Activated CD8-positive, alpha-beta memory T cell treated with anti-CD3 and anti-CD28 coated beads, Interleukin-2, amount 50 U/mL, for 24 hours (primary cell): ENCODE measurements at regions not wholly inside any gene's neighbourhood (a gene's known extent, or its start where the extent isn't known, plus 50 kb on each side); places are given as distances from the start of the nearest gene placed in this dataset.
"Not testable (repeated sequence)": the region's sequence is repeated elsewhere in the genome, so short reads cannot be mapped to it uniquely, and the experiment has no call there.

Experiments
- DNase-seq: peaks from one replicate; pipeline ENCODE4 v3.0.0-alpha.2; 2020; ENCODE audit errors: extremely low read depth

DNA sequence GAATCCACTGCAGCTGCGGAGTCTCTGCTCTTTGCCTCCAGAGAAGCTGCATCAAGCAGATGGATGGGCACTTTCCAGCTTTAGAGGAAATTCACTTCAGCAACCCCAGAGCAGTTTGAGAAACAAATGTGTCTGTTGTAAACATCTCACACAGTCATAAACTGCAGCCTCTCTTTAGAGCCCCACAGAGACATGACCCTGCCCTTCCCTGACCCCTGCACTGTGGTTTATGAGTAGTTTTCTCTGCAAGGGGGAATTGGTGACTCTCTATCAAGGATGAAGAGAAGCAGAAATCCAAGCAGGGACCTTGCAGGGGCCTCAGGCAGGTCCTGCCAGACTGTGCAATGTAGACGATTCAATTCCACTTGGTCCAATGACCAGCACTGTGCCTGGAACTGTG lies 160.2 kb downstream of the SH2D4B start:
- no peak for DNase-seq

DNA sequence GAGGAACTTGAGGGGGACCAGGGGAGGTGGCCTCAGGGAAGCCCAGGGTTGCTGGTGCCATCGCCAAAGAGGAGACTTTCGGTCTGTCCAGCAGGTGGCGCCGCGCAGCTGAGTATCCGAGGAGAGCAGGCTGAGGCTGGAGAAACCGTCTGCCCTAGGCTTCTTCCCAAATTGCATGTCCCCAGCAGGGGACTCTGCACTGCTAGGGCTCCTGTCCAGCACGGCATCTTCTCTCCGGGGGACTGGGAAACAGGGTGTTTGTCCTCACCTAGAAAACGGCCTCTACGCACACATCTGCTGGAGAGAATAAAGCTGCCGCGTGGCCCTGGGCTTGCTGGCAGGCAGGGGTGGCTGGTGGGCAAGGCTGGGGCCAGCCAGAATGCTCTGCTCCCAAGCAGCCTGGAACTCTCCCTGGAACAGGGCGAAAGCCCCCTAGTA lies 161.9 kb downstream of the SH2D4B start:
- peak; percentile 18 for DNase-seq

DNA sequence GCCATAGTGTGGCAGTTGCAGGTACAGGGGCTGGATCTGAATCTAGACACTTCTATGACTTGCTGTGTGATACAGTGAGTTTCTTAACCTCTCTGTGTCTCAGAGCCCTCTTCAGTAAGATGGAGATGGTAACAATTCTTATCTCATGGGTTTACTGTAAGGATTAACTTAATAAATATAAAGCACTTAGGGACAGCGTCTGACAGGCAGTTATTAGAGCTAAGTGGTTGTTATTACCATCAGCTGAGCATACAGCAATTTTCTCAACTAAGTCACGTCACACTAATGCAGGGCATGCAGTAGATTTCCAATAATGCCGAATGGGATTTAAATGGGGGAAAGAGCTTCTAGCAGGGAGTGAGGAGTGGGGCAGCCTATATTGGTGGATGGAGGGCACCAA lies 162.6 kb downstream of the SH2D4B start:
- no peak for DNase-seq

DNA sequence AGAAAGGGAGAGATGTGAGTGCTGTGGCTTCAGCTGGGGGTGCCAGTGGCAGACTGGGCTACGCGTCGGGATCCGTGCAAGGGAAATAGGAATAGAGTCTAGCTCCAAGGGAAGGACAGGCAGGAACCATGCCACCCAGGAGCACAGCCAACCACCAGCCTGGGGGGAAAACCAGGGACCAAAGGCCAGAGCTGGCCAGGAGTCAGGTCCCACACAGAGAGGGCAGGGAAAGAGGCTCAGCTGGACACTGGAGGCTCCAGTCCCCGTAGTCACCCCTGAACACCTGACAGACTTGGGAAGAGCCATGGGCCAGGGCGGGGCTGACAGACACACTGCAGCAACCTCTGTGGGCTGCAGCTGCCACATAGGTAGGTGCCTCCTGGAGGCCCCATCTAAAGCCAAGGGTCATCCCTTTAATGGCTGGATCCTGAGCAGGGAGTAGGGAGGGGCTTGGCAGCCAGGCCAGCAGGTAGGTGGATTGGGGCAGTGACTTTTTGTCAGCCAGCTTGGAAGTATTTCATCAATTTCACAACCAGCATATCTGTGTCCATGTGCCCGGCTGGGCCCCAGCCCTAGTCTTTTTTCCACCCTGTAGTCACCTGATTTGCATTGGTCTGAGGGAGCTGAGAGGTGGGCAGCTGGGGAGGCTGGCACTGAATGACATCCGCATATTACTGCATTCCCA lies 163.2 kb downstream of the SH2D4B start:
- no peak for DNase-seq

- no peak for DNase-seq
These were observed 164.0 kb downstream of the SH2D4B start for GRCh38 chr10:80701706-80702105.

DNA sequence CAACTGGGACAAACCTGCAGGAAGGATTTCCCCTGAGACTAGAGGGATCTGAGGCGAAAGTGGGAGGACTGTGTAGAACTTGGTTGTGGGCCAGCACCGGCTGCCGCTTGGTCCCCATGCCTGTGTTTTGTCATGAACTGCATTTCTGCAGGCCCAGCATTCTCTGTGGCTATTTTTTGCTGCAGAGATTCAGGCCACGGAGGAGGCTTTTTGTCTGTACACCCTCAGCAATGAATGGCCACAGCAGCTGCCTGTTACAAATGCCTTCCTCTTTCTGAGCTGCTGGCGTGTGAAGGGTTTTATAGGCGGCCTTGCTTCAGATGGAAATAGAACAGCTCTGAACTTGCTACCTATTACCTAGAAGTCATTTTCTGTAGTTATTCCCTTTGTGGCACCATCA lies 164.4 kb downstream of the SH2D4B start:
- no peak for DNase-seq

DNA sequence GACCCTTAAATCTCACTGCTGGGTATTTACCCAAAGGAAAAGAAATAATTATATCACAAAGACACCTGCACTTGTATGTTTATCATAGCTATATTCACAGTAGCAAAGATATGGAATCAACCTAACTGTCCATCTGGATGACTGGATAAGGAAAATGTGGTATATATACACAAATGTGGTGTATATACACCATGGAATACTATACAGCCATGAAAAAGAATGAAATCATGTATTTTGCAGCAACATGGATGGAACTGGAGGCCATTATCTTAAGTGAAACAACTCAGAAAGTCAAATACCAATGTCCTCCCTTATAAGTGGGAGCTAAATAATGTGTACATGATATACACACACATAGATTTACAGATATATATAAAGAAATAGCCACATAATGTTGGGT lies 168.2 kb downstream of the SH2D4B start:
- no peak for DNase-seq

DNA sequence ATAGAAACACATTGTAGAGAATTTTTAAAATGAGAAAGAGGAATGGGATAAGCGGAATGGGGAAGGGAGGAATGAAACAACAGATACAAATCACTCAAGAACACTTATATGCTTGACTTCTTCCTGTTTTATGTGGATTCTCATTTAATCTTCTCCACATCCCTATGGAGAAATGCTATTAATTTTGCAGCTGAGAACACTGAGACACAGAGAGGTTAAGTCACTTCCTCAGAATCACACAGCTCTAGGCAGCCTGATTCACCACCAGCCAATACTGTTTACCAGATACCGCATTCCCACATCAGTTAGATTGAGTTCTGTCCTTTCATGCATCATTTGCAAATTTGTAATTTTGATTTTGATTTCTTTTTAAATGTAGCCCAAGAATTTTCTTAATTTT lies 170.5 kb downstream of the SH2D4B start:
- DNase-seq, result no peak

DNA sequence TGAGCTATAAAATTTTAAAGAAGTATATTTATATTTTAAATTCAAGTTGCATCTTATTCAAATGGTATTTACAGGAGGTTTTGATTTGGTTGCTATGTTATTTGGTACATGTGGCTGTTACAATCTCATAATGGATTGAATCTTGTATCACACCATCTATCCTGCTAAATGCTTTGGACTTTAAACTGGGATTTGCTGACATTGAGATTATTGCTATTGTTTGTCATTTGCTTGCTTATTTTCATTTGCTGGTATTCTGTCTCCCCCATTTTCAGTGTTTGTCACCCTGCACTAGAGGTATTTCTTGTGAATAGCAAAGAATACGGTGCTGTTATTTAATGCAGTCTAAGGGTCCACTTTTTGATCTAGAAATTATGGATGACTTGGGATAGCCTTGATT lies 171.1 kb downstream of the SH2D4B start:
- DNase-seq, result no peak

GRCh38 chr10:80709866-80710265 lies 172.2 kb downstream of the SH2D4B start:
- no peak for DNase-seq

- DNase-seq, result no peak
These were observed 175.8 kb downstream of the SH2D4B start for GRCh38 chr10:80713398-80713928.

GRCh38 chr10:80714566-80714965 lies 176.9 kb downstream of the SH2D4B start:
- no peak for DNase-seq

DNA sequence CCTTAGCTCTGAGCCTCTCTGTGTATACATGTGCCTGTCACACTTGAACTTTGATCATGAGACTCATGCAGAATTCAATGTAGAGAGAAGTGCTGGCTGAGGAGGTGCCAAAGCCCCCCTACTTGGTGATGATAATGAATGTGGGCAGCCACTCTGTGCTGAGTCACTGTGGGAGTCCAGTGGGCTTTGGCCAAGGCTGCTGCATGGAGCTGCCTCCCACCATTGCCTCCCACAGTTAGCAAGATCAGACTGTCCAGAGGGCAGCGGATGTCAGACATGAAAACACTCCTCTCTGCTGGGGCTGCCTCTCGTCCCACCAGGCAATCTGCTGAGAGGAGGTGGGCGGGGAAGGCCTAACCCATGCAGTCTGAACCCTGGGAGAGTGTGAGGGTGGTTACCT lies 180.3 kb downstream of the SH2D4B start:
- no peak for DNase-seq

DNA sequence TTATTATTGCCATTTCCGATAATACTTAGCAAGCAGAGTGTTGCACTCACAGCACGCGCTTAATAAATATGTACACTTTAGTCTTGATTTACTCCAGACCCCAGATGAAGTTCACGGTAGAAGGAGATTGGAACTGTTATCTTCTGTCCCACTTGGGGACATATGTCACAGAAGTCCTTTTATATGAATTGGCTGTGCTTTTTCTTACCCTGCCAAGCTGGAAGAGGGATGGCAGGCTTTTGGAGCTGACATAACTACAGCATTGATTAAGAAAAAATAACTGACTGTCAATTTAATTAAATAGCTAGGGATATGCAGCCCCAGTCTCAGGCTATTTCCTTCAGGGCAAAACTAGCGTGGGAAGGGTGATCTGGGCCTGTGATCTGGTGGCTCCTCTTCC lies 182.2 kb downstream of the SH2D4B start:
- DNase-seq, result no peak

GRCh38 chr10:80720549-80720948 lies 182.8 kb downstream of the SH2D4B start:
- DNase-seq, result no peak

DNA sequence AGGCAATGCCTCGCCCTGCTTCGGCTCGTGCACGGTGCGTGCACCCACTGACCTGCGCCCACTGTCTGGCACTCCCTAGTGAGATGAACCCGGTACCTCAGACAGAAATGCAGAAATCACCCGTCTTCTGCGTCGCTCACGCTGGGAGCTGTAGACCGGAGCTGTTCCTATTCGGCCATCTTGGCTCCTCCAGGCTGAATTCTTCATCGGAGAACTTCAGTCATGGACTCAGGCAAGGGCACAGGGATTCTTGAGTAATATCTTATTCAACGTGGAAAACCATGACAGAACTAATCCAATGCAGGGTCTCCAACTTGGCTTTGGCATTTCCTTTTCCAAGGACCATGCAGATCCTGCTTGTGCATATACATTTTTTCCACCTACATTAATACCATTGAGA lies 190.7 kb downstream of the SH2D4B start:
- DNase-seq, result not testable (repeated sequence)

GRCh38 chr10:80729896-80730295 lies 192.2 kb downstream of the SH2D4B start:
- DNase-seq, result no peak

GRCh38 chr10:80730522-80730921 lies 192.8 kb downstream of the SH2D4B start:
- DNase-seq, result no peak

DNA sequence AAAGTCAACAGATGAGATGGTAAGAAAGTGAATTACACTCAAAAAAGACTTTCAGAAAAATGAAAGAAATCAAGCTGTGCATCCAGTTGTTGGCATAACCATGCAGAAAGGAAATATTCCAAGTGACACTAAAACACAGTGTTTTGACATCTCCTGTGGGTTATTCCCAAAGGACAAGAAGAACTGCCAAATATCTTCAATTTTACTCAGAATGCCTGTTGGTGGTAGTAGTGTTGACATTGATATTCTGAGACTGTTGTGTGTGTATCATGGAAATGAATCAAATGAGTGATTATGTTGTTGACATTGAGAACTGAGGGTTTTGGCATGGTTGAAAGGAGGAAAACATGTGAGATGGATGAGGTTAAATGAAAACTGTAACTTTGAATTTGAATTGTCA lies 196.9 kb downstream of the SH2D4B start:
- DNase-seq, result no peak

- DNase-seq, result no peak
These were observed 199.5 kb downstream of the SH2D4B start for GRCh38 chr10:80737209-80737608.

- no peak for DNase-seq
These were observed 201.6 kb downstream of the SH2D4B start for GRCh38 chr10:80739328-80739727.

GRCh38 chr10:80739963-80740715 lies 202.4 kb downstream of the SH2D4B start:
- no peak for DNase-seq

DNA sequence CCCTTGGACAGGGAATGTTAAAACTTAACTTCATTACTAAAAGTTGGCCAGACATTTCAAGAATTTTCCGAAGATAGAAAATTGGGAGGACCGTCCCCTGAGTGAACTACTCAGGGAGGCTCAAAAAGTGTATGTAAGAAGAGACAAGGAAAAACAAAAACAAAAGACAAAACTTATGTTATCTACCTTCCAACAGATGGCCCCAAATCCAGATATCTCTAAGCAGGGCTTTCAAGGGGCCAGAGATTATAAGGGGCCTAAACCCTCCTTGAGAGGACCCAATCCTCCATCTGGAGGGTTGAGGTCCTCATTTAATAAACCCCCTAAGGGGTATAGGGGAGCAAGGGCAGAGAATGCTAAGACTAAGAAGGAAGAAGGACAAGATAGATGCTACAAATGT lies 203.6 kb downstream of the SH2D4B start:
- DNase-seq, result no peak
